ENCODE measurements at regions not wholly inside any gene's neighbourhood (a gene's known extent, or its start where the extent isn't known, plus 50 kb on each side); places are given as distances from the start of the nearest gene placed in this dataset.

GRCh38 chr5:7272408-7272965 is 123.5 kb upstream of the ADCY2 start:
- H3K56ac ChIP-seq (replicated peaks; ENCODE audit: insufficient read length, low read depth, low read length) = no peak overlapping the region
- no peak overlapping the region for H3K18ac ChIP-seq (ENCODE audit: extremely low read depth, low read length)
- H3K4me2 ChIP-seq (ENCODE audit: insufficient read depth in 1 of 2, low read depth in 2 of 2, low read length in 2 of 2) = no peak overlapping the region
- H3K27ac ChIP-seq (ENCODE audit: low read depth, low read length) = no peak overlapping the region
- no peak overlapping the region for H3K14ac ChIP-seq (ENCODE audit: insufficient read length)
- CTCF ChIA-PET (ENCODE audit: partially characterized antibody) = interaction anchor here (1.0 to 1.2 kb wide), 2 partner anchors 123 to 143 kb away, joined by 3 read pairs; no protein-coding TSS in a partner anchor
- no peak overlapping the region for H4K8ac ChIP-seq (ENCODE audit: extremely low read depth, insufficient read depth, low read length)
- DNase-seq (ENCODE audit: low read depth in 1 of 2, low spot score in 2 of 2) (no peak), FAIRE-seq (no peak)
- H4K5ac ChIP-seq (ENCODE audit: insufficient read length, low read depth, low read length) = no peak overlapping the region
- no peak overlapping the region for H2BK5ac ChIP-seq (ENCODE audit: low read depth, low read length)
- H3K79me2 ChIP-seq (ENCODE audit: control insufficient read depth in 1 of 2, insufficient read depth in 2 of 2, low read length in 2 of 2) = no peaks in the 10 kb centered on the region
- no peak overlapping the region for H2AFZ ChIP-seq (ENCODE audit: low read length)
- peaks cover 12 to 22% of the 10 kb centered on the region in 2 experiments; a peak in 3 of 4 replicates for H3K9me3 ChIP-seq (ENCODE audit: insufficient read depth in 2 of 2, low read depth in 1 of 2, low read length in 1 of 2)
- H3K36me3 ChIP-seq (ENCODE audit: control insufficient read depth in 2 of 4, insufficient read depth in 4 of 4, low read length in 3 of 4) = peaks cover 0 to 19% (median 2%) of the 10 kb centered on the region in 4 experiments; a peak in 3 of 8 replicates
- no peaks in the 10 kb centered on the region; a peak in 1 of 7 replicates for H3K27me3 ChIP-seq (replicated peaks in 1 of 4; ENCODE audit: control insufficient read depth in 3 of 4, extremely low read depth in 1 of 4, insufficient read depth in 3 of 4, low read length in 3 of 4)
- H2BK120ac ChIP-seq (replicated peaks; ENCODE audit: low read depth, low read length) = no peak overlapping the region
- H2AK5ac ChIP-seq (ENCODE audit: low read depth, low read length) = no peak overlapping the region
- peaks cover 0 to 4% (median 0%) of the 10 kb centered on the region in 4 experiments; a peak in 1 of 7 replicates for H3K4me1 ChIP-seq (replicated peaks in 1 of 4; ENCODE audit: control insufficient read depth in 3 of 4, insufficient read depth in 4 of 4, low read length in 3 of 4)
- no peak overlapping the region for H2BK15ac ChIP-seq (ENCODE audit: low read length)
- no peak overlapping the region for H3K23ac ChIP-seq (ENCODE audit: insufficient read length)
- H2BK20ac ChIP-seq (ENCODE audit: low read length) = no peak overlapping the region
- no peak overlapping the region for H3K4ac ChIP-seq (replicated peaks; ENCODE audit: insufficient read length, low read depth, low read length)
- POLR2A ChIA-PET (ENCODE audit: partially characterized antibody) = interaction anchor here (0.8 to 1.6 kb wide), 4 partner anchors 9 to 123 kb away, joined by 3 to 5 read pairs (median 3); partner anchors contain the start of gene ADCY2
- H3K23me2 ChIP-seq (ENCODE audit: low read depth, low read length) = no peaks in the 10 kb centered on the region
- H3K79me1 ChIP-seq (ENCODE audit: low read depth, low read length) = no peaks in the 10 kb centered on the region
- 98% methylated on average over 3 of the region's 3 CpGs; no CpG with 5 or more reads in 1 of the 2 experiments for WGBS, 2 experiments (ENCODE audit: extremely low coverage in 1 of 2, insufficient coverage in 1 of 2, insufficient read length in 1 of 2, insufficient replicate concordance in 2 of 2, low coverage in 1 of 2, low lambda C conversion rate in 2 of 2, missing lambda C conversion rate in 1 of 2)
- H4K20me1 ChIP-seq (replicated peaks in 1 of 2; ENCODE audit: control insufficient read depth in 1 of 2, insufficient read depth in 2 of 2, low read length in 2 of 2) = no peaks in the 10 kb centered on the region
- TF ChIP-seq POLR2AphosphoS5 (IDR thresholded peaks at IDR 0.05; ENCODE audit: low read depth, low read length) = peak; percentile 59
- 0 out of 2 replicates have a peak, but pooled peaks have one; percentile 43 for TF ChIP-seq E2F6 (IDR thresholded peaks at IDR 0.05)
- TF ChIP-seq CBX5 (IDR thresholded peaks at IDR 0.05; ENCODE audit: low read depth, low read length) = no peak
- H3K4me3 ChIP-seq (ENCODE audit: extremely low read depth in 1 of 4, insufficient read depth in 2 of 4, low read depth in 3 of 4, low read length in 4 of 4) = no peak overlapping the region
- no peak overlapping the region for H4K91ac ChIP-seq (replicated peaks; ENCODE audit: insufficient read length, low read length)
- no peak overlapping the region for H2BK12ac ChIP-seq (ENCODE audit: low read depth, low read length)
- no peak overlapping the region for H3K9ac ChIP-seq (replicated peaks in 1 of 4; ENCODE audit: extremely low read depth in 1 of 4, low read depth in 3 of 4, low read length in 3 of 4)

All from H1 (cell line).